Smooth muscle cell (in vitro differentiated cells): ENCODE measurements at regions not wholly inside any gene's neighbourhood (a gene's known extent, or its start where the extent isn't known, plus 50 kb on each side); places are given as distances from the start of the nearest gene placed in this dataset.

ENCODE experiments used
- DNase-seq: peaks from one replicate; lab custom pipeline; 2025; ENCODE audit not compliant: unreplicated experiment; lab: John Stamatoyannopoulos, UW
- H2AFZ ChIP-seq: fragments of 200-600 bp; sonication (generic); 2 replicates; pipeline ENCODE4 v1.6.0; 2016; ENCODE audit warnings: antibody characterized with exemption, low read depth, mild to moderate bottlenecking
- H3F3A ChIP-seq: fragments of 200-600 bp; sonication (generic); 2 replicates; pipeline ENCODE4 v1.6.0; 2017; ENCODE audit warnings: antibody characterized with exemption, low read depth
- H3K27ac ChIP-seq: fragments of 200-600 bp; sonication (generic); 2 replicates; pipeline ENCODE4 v1.5.1; 2016; ENCODE audit warnings: low read depth, mild to moderate bottlenecking
- H3K27me3 ChIP-seq: fragments of 200-600 bp; sonication (generic); 2 replicates; pipeline ENCODE4 v1.6.1; 2016; ENCODE audit warnings: low read depth, mild to moderate bottlenecking
- H3K36me3 ChIP-seq: fragments of 200-600 bp; sonication (generic); 2 replicates; pipeline ENCODE4 v1.5.1; 2016; ENCODE audit warnings: low read depth
- H3K4me1 ChIP-seq: fragments of 200-600 bp; sonication (generic); 2 replicates; pipeline ENCODE4 v1.5.1; 2016; ENCODE audit warnings: low read depth
- H3K4me2 ChIP-seq: fragments of 200-600 bp; sonication (generic); 2 replicates; pipeline ENCODE4 v1.6.0; 2016; ENCODE audit warnings: mild to moderate bottlenecking
- H3K4me3 ChIP-seq: fragments of 200-600 bp; sonication (generic); 2 replicates; pipeline ENCODE4 v1.5.1; 2016; ENCODE audit warnings: mild to moderate bottlenecking
- H3K79me2 ChIP-seq: fragments of 200-600 bp; sonication (generic); 2 replicates; pipeline ENCODE4 v1.6.0; 2016; ENCODE audit warnings: low read depth, mild to moderate bottlenecking
- H3K9ac ChIP-seq: fragments of 200-600 bp; sonication (generic); 2 replicates; pipeline ENCODE4 v1.6.0; 2016; ENCODE audit warnings: low read depth
- H3K9me3 ChIP-seq: fragments of 200-600 bp; sonication (generic); replicated peaks from 2 replicates; pipeline ENCODE4 v1.5.1; 2016; ENCODE audit warnings: low read depth
- H4K20me1 ChIP-seq: fragments of 200-600 bp; sonication (generic); 2 replicates; pipeline ENCODE4 v1.6.0; 2016; ENCODE audit warnings: low read depth
- WGBS: methylation state at CpG from one replicate; pipeline ENCODE4 v1.1.7; 2016; ENCODE audit warnings: low lambda C conversion rate; 5-methylcytosine and 5-hydroxymethylcytosine counted together
- TF ChIP-seq, protein P1 (sequence below): fragments of 200-600 bp; sonication (generic); IDR thresholded peaks from 2 replicates; pipeline ENCODE4 v1.5.1; 2017; ENCODE audit warnings: borderline replicate concordance, mild to moderate bottlenecking, antibody characterized with exemption; ENCODE audit not compliant: insufficient read depth, poor library complexity, severe bottlenecking

DNA sequence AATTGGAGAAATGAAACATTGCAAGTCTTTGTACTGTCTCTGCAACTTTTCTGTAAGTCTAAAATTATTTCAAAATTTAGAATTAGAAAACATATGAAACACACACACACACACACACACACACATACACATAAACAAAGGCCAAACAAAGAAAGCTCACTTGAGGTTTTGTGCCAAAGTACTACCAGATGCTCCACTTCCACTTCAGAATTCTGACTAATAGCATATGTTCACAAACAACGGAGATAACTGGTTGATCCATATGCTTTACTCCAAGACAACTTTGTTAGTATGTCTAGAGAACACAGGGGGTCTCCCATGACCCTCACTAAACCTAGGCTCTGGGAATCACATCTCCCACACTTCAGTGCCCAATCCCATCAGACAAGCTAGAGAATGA lies 133.8 kb upstream of the CLEC14A start:
- no peak overlapping the region for H3K4me3 ChIP-seq
- peak overlapping the region; percentile 16 for H3K4me2 ChIP-seq
- H3K27me3 ChIP-seq = no peaks in the 10 kb centered on the region
- no peak for DNase-seq
- no peaks in the 10 kb centered on the region for H3K9me3 ChIP-seq
- WGBS = 20% methylated on average over 1 of the region's 1 CpG
- no peak overlapping the region for H3K9ac ChIP-seq
- H3K79me2 ChIP-seq = no peaks in the 10 kb centered on the region
- H3K27ac ChIP-seq = peak overlapping the region; percentile 42
- H4K20me1 ChIP-seq = no peaks in the 10 kb centered on the region
- TF ChIP-seq, protein P1, sequence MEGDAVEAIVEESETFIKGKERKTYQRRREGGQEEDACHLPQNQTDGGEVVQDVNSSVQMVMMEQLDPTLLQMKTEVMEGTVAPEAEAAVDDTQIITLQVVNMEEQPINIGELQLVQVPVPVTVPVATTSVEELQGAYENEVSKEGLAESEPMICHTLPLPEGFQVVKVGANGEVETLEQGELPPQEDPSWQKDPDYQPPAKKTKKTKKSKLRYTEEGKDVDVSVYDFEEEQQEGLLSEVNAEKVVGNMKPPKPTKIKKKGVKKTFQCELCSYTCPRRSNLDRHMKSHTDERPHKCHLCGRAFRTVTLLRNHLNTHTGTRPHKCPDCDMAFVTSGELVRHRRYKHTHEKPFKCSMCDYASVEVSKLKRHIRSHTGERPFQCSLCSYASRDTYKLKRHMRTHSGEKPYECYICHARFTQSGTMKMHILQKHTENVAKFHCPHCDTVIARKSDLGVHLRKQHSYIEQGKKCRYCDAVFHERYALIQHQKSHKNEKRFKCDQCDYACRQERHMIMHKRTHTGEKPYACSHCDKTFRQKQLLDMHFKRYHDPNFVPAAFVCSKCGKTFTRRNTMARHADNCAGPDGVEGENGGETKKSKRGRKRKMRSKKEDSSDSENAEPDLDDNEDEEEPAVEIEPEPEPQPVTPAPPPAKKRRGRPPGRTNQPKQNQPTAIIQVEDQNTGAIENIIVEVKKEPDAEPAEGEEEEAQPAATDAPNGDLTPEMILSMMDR = no peak
- H2AFZ ChIP-seq = peak overlapping the region; percentile 67
- H3K4me1 ChIP-seq = peaks cover 19% of the 10 kb centered on the region
- H3K36me3 ChIP-seq = no peaks in the 10 kb centered on the region
- H3F3A ChIP-seq = peaks cover 5% of the 10 kb centered on the region

DNA sequence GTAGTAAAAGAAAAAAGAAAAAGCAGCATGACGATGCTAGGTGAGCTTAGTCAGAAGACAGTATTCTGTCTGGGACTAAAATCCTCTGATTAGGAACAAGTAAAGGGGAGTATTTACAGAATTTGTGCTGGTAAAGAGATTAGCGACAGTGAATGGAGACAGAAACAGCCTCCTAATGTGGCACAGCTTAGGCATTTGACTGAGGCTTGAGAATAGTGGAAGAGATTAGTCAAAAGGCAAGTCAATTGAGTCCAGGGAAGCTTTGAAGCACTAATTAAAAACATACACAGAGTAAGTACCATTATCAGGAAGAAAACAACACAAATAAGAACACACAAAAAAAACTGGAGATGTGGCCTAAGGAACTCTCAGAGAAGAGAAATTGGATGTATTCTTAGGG lies 131.9 kb upstream of the CLEC14A start:
- H3K4me1 ChIP-seq = peaks cover 19% of the 10 kb centered on the region
- no peak for DNase-seq
- peak overlapping the region; percentile 62 for H3K4me2 ChIP-seq
- TF ChIP-seq, protein P1 = no peak
- no peak overlapping the region for H3K9ac ChIP-seq
- 18% methylated on average over 2 of the region's 2 CpGs for WGBS
- no peak overlapping the region for H3K4me3 ChIP-seq
- no peaks in the 10 kb centered on the region for H3K36me3 ChIP-seq
- H3K27ac ChIP-seq = peak overlapping the region; percentile 69
- H4K20me1 ChIP-seq = no peaks in the 10 kb centered on the region
- H3K27me3 ChIP-seq = no peaks in the 10 kb centered on the region
- peak overlapping the region; percentile 52 for H2AFZ ChIP-seq
- no peaks in the 10 kb centered on the region for H3K9me3 ChIP-seq
- H3F3A ChIP-seq = peaks cover 5% of the 10 kb centered on the region
- no peaks in the 10 kb centered on the region for H3K79me2 ChIP-seq

DNA sequence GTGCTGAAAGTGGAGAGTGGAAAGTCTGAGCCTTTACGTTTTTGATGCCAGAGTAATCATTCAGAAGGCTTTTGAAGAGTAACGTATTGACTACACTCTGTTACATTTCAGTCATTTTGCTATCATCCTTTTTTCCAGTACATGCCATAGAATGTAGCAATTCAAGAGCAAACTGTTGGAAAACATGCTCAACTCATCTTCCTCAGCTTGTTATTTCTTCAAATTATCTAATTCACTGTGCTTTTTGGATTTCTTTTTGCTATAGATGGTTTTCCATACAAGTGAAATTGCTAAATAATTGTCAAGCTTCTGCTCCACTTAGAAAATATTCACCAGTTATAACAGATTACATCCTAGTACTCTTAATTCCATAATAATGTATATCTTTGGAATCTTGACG lies 129.9 kb upstream of the CLEC14A start:
- H4K20me1 ChIP-seq = no peaks in the 10 kb centered on the region
- no peak for DNase-seq
- H3K4me2 ChIP-seq = no peak overlapping the region
- H2AFZ ChIP-seq = no peak overlapping the region
- H3K27ac ChIP-seq = no peak overlapping the region
- peaks cover 5% of the 10 kb centered on the region for H3F3A ChIP-seq
- no peak overlapping the region for H3K9ac ChIP-seq
- peaks cover 19% of the 10 kb centered on the region for H3K4me1 ChIP-seq
- H3K27me3 ChIP-seq = no peaks in the 10 kb centered on the region
- H3K79me2 ChIP-seq = no peaks in the 10 kb centered on the region
- TF ChIP-seq, protein P1 = no peak
- no peak overlapping the region for H3K4me3 ChIP-seq
- 44% methylated on average over 3 of the region's 3 CpGs for WGBS
- H3K9me3 ChIP-seq = no peaks in the 10 kb centered on the region
- H3K36me3 ChIP-seq = no peaks in the 10 kb centered on the region

DNA sequence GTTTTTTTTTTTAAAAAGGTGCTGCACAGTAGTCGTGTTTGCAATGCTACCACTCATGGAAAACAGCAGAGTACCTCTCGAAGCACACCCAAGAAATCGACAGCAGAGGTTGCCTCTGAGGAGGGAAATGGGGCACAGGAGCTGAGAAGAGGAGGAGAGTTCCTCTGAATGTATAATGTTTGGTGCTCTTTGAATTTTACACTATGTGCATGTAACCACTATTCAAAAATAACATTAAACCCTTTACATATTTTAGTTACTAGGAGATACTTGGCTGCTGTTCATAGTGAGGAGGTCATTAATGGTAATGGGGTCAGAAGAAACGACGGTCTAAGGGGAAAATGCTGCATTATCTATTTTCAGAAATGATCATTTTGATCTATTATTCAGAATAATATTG lies 129.4 kb upstream of the CLEC14A start:
- Histone ChIP-seq H2AFZ (no peak overlapping the region), H3K9me3 (no peaks in the 10 kb centered on the region), H3K27me3 (no peaks in the 10 kb centered on the region), H3K4me2 (no peak overlapping the region), H3K4me1 (peaks cover 19% of the 10 kb centered on the region), H3K4me3 (no peak overlapping the region), H3F3A (peaks cover 5% of the 10 kb centered on the region), H4K20me1 (no peaks in the 10 kb centered on the region), H3K9ac (no peak overlapping the region), H3K27ac (no peak overlapping the region), H3K36me3 (no peaks in the 10 kb centered on the region), H3K79me2 (no peaks in the 10 kb centered on the region)
- TF ChIP-seq, protein P1 = no peak
- DNase-seq = no peak
- 83% methylated on average over 5 of the region's 5 CpGs for WGBS
